ENCODE measurements at regions not wholly inside any gene's neighbourhood (a gene's known extent, or its start where the extent isn't known, plus 50 kb on each side); places are given as distances from the start of the nearest gene placed in this dataset.

GRCh38 chrX:11886745-11887144 lies 128.7 kb downstream of the MSL3 start:
- DNase-seq (ENCODE audit: low read depth) = peak; percentile 18
- no peak overlapping the region for H3K4me3 ChIP-seq (ENCODE audit: low read depth, low read length)
- no peak for TF ChIP-seq CTCF (IDR thresholded peaks at IDR 0.05; ENCODE audit: insufficient read depth, low read length)

DNA sequence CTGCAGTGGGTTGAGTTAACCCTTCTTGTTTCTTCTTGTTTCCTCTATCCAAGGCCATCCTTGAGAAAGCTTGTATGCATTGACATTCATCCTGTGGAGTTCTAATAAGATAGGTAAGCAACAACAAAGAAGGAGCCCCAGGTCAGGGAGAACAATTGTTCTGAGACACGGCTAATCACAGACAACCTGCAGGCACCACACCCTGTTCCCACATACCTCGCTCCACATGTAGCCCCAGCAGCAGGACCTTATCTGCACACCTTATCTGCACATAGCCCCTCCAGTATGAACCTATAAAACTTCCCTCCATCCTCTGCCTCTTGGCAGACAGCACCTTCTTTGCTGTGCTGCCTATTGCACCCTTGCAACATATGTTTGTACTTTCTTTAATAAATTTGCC lies 129.1 kb downstream of the MSL3 start:
- TF ChIP-seq CTCF (IDR thresholded peaks at IDR 0.05; ENCODE audit: insufficient read depth, low read length) = no peak
- DNase-seq (ENCODE audit: low read depth) = no peak
- no peak overlapping the region for H3K4me3 ChIP-seq (ENCODE audit: low read depth, low read length)

DNA sequence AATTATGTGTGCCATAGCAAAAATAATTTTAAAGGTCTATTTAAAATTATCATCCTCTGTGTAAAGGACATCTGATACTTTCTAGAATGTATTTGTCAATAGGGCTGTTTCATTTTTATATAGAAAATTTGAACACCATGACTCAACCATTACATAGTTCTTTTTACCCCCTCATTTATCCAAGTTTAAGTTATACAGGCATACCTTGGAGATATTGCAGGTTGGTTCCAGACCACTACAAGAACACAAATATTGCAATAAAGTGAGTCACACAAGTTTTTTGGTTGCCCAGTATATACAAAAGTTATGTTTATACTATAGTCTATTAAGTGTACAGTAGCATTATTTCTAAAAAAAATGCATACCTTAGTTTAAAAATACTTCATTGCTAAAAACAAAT lies 130.4 kb downstream of the MSL3 start:
- DNase-seq (ENCODE audit: low read depth) = no peak
- no peak overlapping the region for H3K4me3 ChIP-seq (ENCODE audit: low read depth, low read length)
- no peak for TF ChIP-seq CTCF (IDR thresholded peaks at IDR 0.05; ENCODE audit: insufficient read depth, low read length)

DNA sequence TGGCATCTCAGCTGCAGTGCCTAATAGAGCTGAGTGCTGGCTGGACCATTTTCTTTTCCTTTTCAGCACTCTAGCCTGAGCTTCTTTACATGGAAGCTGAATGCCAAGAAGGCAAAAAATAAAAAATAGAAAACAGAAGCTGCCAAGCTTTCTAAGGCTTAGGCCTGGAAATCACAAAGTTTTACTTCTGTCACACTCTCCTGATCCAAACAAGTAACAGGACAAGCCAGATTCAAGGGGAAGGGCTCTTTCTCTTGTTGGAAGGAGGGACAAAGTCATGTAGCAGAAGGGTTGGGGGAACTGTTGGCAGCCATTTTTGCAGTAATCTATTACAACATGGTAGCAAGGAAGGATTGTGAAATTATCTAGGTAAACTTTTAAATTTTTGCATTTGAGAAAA lies 131.8 kb downstream of the MSL3 start:
- no peak for TF ChIP-seq CTCF (IDR thresholded peaks at IDR 0.05; ENCODE audit: insufficient read depth, low read length)
- no peak overlapping the region for H3K4me3 ChIP-seq (ENCODE audit: low read depth, low read length)
- DNase-seq (ENCODE audit: low read depth) = no peak

GRCh38 chrX:11890836-11891514 lies 132.9 kb downstream of the MSL3 start:
- no peak for TF ChIP-seq CTCF (IDR thresholded peaks at IDR 0.05; ENCODE audit: insufficient read depth, low read length)
- peak; percentile 12 for DNase-seq (ENCODE audit: low read depth)

DNA sequence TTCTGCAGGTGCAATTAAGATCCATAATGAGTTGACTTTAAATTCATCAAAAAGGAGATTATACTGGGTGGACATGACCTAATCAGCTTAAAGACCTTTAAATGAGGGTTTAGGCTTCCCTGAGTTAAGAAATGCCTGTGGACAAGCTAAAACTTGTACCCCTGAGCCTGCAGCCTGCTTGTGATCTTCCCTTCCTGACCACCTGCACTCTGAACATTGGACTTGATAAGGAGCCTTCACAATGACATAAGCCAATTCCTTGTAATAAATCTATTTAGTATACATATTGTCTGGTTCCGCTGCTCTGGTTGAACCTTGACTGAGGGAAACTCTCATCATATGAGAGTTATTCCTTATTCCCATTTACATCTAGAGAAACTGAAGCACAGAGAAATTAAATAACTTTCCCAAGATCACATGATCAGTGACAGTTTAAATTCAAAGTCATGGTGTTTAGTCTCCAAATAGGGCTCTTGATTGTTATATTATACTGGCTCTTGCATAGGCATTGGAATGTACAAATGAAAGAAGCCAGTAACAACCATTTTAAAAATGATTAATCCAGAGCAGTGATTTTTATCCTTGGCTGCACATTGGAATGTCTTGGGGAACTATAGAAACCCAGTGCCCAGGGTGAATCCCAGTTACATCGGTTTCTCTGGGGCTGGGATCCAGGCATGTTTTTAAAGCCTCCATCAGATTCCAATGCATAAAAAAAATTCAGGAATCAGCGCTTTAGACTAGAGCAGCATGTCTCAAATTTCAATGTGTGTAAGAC lies 136.1 kb downstream of the MSL3 start:
- no peak for TF ChIP-seq CTCF (IDR thresholded peaks at IDR 0.05; ENCODE audit: insufficient read depth, low read length)
- no peak for DNase-seq (ENCODE audit: low read depth)
- no peak overlapping the region for H3K4me3 ChIP-seq (ENCODE audit: low read depth, low read length)

More at GRCh38 chrX:11890836-11891514, 132.9 kb downstream of the MSL3 start:
- H3K4me3 ChIP-seq (ENCODE audit: low read depth, low read length) = no peak overlapping the region

Measured in fibroblast of the aortic adventitia (primary cell).